ENCODE measurements at regions not wholly inside any gene's neighbourhood (a gene's known extent, or its start where the extent isn't known, plus 50 kb on each side); places are given as distances from the start of the nearest gene placed in this dataset.
"Not testable (repeated sequence)": the region's sequence is repeated elsewhere in the genome, so short reads cannot be mapped to it uniquely, and the experiment has no call there.

DNA sequence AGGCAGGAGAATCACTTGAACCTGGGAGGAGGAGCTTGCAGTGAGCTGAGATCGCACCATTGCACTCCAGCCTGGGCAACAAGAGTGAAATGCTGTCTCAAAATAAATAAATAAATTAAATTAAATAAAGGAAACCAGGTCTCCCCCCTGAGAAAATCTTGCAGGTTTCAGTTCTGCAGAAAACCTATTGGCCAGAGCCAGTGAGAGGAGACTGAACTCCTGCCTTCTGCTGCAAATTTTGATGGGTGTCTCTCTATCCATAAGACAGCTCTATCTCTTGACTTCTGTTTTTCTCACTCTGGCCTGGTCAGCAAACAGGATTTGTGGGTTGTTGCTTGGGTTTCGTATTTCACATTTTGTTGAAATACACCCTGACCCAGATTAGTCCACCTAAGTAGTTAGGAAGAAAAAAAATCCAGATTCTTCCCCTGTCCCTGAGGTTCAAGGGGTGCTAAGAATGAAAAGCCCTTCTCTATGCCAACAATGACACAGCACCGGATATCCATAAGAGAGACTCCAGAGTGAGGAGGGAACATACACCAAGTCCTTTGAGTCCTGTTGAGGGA lies 86.7 kb upstream of the MAP4K4 start:
- no peak for DNase-seq (ENCODE audit: low spot score)

DNA sequence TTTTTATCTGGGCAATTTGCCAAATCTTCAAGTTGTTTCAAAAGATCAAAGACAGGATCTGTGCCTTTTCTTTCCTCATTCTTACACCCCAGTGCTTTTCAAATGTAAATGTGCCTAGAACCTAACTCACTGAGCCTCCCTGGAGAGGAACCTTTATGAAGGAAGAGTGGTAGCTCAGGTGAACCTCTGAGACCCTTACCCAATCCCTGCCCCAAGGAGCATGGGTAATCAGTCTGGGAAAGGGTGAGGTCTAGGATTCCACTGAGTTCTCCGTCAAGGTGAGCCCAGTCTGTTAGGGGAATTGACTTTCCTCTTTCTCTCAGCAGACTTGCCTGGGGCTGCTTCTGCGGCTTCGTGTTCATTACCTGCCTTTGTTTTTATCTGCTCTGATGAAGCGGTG lies 88.1 kb upstream of the MAP4K4 start:
- no peak for DNase-seq (ENCODE audit: low spot score)

DNA sequence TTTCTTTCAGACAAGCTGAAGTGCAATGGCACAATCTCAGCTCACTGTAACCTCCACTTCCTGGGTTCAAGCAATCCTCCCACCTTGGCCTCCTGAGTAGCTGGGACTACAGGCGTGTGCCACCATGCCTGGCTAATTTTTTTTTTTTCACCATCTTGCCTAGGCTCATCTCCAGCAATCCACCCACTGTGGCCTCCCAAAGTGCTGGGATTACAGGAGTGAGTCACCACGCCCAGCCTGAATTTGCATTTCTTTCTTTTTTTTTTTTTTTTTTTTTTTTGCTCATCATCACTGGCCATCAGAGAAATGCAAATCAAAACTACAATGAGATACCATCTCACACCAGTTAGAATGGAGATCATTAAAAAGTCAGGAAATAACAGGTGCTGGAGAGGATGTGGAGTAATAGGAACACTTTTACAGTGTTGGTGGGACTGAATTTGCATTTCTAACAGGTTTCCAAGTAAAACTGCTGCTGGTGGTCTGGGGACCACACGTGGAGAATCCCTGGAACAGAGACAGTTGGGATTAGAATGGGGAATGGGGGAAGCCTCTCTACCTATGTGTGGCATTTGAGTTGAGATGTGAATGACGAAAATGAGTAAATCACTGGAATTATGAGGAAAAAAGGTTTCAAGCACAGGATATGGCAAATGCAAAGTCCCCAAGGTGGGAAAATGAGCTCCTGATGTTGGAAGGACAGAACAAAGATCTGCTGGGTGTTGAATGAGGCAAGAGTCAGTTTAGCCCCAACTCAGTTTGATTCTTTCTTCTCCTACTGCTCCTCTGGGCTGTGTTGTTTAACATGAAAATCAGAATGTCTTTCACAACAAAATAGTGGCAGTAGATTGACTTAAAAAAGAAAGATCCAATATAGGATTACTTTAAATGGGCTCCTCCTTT lies 88.8 kb upstream of the MAP4K4 start:
- no peak for DNase-seq (ENCODE audit: low spot score)

DNA sequence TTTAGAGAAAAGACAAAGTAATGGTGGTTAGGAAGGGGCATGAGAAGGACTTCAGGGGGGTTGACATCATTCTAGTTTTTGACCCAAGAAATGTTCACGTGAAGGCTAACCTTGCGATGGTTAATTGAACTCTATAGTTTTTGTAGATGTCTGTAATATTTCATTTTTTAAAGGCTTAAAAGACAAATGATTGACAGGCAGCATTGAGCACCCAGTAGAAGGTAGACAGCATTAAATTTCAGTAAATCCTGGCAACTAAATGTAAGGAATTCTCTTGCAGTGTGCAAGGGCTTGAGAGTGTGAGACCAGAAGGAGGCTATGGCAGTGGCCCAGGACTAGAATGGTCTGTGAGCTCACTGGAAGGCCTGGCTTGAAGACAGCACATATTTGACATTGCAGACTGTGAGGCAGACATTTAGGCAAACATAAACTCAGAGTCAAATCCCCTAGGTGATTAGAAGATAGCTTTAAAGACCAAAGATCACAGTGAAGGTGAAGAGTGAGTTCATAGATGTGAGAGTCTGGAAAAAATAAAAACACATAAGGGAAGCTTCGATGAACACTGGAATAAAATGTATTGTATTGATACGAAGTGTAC lies 100.1 kb upstream of the MAP4K4 start:
- no peak for DNase-seq (ENCODE audit: low spot score)

DNA sequence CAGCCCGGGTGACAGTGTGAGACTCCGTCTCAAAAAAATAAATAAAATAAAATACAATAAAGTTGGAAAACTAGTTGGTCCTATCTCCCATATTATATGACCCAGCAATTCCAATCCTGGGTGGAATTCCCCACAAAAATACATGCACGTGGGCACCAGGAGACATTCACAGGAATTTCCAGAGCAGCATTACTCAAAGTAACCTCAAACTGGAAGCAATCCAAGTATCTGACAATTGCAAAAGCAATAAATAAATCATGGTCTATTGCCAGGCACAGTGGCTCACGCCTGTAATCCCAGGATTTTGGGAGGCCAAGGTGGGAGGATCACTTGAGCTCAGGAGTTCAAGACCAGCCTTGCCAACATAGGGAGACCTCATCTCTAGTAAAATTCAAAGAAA lies 101.2 kb upstream of the MAP4K4 start:
- no peak for DNase-seq (ENCODE audit: low spot score)

DNA sequence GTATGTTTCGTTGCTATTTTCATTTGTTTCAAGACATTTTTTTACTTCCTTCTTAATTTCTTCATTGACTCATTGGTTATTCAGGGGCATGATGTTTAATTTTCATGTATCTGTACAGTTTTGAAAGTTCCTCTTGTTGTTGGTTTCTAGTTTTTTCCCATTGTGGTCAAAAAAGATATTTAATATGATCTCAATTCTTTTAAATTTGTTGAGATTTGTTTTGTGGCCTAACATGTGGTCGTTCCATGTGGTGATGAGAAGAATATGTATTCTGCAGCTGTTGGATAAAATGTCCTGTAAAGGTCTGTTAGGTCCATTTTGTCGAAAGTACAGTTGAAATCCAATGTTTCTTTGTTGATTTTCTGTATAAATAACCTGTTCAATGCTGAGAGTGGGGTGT lies 110.3 kb upstream of the MAP4K4 start:
- no peak for DNase-seq (ENCODE audit: low spot score)

DNA sequence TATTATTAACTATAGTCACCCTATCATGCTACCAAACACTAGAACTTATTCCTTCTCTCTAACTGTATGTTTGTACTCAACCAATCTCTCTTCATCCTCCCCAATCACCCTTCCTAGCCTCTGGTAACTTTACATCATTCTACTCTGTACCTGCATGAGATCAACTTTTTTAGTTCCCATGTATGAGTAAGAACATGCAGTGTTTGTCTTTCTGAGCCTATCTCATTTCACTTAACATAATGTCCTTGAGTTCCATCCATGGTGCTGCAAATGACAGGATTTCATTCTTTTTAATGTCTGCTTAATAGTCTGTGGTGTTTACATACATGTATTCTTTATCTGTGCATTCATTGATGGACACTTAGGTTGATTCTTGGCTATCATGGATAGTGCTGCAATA lies 108.9 kb upstream of the RFX8 start:
- DNase-seq (ENCODE audit: low spot score): no peak

DNA sequence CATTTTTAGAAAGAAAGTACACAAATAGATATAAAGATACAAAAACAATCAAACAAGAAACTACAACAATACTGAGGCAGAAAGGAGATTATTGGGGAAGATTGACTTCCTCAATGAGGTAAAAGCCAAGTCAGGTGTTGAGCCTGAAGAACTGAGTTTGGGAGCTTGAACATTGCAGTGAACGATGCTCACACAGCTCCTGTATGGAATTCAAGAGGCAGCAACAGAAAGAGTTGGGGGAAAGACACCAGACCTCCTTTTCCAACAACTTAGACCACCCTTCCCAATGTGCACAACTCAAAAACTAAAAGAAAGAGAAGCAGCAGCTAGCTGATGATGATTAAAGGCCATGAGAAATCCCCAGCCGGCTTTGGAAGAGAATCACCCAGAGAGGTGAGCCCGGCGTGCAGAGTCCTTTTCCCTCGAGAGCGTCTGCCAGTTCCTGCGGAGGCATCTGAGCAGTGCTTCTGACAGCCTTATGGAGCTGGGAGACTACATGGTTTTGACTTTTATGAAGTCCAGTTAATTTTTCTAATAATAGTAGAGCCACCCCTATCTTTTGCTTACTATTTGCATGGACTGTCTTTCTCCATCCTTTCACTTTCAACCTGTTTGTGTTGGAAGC lies 106.9 kb upstream of the RFX8 start:
- no peak for DNase-seq (ENCODE audit: low spot score)

DNA sequence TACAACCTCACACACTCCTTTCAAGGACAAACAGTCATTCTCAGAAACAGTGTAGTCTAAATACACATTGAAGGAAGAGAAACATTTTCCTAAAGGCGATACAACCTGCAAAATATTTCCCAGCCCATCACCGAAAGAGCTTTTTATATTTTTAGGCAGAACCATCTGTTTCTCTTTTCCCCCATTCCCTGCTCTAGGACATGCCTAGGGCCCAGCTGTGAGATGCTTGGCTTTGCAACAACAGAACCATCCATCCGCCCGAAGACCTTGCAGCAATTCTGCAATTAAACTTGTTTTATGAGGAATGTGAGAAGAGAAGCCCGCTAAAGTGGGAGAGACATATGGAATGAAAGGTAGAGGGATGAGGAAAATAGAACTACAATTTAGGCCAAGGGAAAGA lies 105.6 kb upstream of the RFX8 start:
- DNase-seq (ENCODE audit: low spot score): no peak

DNA sequence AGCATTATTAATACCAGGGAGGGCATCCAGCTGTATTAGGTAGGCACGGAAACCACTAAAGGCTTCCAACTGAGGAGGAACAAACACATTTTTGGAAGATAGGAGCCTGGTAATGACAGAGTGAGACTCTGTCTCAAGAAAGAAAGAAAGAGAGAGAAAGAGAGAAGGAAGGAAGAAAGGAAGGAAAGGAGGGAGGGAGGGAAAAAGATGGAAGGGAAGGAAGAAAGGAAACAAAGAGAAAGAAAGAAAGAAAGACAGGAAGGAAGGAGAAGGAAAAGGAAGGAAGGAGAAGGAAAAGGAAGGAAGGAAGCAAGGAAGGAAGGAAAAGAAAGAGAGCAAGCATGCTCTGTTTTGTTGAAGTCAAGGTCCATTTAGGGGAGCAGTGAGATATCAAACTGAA lies 103.8 kb upstream of the RFX8 start:
- no peak for DNase-seq (ENCODE audit: low spot score)

DNA sequence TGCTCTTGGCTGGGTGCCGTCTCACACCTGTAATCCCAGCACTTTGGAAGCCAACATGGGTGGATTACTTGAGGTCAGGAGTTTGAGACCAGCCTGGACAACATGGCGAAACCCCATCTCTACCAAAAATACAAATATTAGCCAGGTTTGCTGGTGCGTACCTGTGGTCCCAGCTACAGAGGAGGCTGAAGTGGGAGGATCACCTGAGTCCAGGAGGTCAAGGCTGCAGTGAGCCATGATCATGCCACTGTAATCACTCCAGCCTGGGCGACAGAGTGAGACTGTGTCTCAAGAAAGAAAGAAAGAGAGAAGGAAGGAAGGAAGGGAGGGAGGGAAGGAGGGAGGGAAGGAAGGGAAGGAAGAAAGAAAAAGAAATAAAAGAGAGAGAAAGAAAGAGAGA lies 103.2 kb upstream of the RFX8 start:
- DNase-seq (ENCODE audit: low spot score): not testable (repeated sequence)

DNA sequence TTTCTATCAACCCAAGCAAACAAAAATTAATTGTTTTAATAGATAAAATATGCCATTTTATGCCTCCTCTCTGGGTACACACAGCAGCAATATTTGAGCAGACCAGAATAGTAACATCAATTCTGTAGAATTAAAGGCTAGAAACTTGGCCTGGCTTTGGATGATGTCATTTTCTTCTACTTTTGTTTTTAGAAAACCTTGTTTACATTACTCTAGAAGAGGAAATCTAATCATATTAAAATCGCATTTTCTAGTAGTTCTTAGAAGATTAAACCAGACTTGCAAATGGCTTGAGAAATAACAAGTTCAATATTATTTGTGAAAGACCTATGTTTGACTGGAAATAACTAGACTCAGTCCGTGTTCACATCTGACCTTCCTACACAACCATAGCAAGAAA lies 102.3 kb upstream of the RFX8 start:
- DNase-seq (ENCODE audit: low spot score): no peak

DNA sequence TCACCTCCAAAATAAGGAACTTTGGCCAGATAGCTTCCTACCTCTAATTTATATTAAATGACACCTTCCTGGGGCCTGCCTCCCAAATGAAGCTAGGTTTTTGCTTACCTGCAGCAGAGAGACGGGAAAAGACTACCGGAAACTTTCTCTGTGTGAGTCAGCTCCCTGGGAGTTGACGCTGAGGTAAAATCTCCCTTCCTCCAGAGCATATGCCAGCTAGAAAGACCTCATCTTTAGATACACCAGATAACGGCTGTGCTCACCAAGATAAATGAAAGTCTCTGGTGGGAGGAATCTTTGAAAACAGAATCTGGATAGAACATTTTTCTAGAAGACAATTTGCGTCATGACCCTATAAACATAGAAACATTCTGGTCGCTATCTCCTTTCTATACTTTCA lies 99.7 kb upstream of the RFX8 start:
- DNase-seq (ENCODE audit: low spot score): no peak

DNA sequence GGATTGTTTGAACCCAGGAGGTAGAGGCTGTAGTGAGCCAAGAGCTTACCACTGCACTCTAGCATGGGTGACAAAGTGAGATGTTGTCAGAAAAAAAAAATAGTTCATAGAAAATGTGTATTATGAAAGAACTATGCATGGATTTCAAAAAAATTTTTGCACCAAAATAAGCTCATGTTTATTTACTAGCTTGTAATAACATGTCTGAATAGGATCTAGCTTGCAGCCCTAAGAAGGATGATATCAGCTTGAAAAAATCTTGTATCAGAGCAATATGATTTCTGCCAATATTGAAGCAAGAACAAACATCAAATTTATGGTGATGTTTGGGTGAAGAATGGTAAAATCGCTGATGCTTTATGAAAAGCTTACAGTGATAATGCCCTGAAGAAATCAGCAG lies 97.0 kb upstream of the RFX8 start:
- DNase-seq (ENCODE audit: low spot score): no peak

DNA sequence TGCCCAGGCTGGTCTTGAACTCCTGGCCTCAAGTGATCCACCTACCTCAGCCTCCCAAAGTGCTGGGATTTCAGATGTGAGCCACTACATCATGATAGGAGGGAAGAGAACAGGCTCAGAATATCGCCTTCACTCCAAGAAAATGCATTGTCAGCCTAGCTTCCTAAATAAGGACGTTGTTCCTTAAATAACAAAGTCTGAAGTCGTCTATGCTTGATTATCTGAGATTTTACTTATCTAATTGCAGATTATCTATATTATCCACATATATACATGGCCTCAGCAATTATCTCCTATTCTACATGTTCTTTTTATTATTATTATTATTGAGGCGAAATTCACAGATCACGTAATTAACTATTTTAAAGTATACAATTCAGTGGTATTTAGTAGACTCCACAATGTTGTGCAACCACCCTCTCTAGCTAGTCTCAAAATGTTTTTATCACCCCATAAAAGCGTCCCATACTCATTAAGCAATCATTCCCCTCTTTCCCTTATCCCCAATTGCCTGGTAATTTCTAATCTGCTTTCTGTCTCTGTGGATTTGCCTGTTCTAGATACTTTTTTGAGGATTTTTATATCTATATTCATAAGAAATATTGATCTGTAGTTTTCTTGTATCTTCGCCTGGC lies 95.1 kb upstream of the RFX8 start:
- no peak for DNase-seq (ENCODE audit: low spot score)

DNA sequence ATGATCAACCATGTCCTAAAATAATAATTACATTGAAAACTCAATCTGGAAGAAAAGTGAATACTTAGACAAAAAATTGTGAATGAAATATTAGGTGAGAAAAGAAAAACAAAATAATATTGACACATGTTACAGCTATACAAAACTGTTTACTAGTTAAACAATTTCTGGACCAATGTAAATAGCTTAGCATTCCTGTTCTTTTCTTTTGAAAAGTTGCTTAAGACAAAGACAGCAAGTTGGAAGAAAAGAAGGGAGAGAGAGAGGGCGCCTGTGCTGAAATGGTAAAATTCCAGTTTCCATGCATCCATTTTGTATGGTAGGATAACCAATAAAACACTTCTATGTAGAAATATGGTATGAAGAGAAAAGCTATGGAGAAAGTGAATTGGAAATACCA lies 94.1 kb upstream of the RFX8 start:
- DNase-seq (ENCODE audit: low spot score): no peak

DNA sequence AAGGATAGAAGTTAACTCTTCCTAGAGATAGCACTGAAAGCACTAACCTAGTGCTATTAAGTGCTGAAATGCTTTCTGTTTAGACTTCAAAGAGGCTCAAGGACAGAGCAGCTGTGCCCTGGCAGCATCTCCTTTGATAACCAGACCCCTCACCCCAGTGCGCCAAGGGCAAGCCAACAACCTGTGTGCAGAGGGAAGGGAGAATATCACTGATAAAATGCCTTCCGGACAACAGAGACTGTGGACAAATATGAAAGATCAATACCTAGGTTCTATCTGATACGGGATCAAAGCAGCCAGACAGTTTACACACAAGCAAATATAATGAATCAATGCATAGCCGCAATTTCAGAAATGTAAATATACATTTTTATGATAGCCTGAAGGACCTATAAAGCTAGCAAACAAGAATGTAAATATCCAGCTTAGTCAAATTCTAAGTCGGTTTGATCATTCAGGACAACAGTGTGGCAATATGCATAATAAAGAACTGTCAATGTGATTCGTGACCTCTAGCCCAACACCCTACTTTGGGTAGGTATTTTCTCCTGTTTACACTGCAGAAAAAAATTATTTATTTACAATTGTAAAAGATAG lies 91.8 kb upstream of the RFX8 start:
- DNase-seq (ENCODE audit: low spot score): no peak

DNA sequence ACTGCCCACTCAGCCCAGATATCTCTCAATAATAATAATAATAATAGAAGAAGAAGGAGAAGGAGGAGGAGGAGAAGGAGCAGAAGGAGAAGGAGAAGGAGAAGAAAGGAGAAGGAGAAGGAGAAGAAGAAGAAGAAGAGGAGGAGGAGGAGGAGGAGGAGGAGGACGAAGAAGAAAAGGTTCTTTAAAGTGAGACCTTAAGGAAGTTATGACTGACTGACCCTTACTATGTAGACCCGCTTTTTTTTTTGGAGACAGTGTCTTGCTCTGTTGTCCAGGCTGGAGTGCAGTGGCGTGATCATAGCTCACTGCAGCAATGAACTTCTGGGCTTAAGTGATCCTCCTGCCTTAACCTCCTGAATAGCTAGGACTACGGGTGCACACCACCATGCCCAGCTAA lies 88.9 kb upstream of the RFX8 start:
- no peak for DNase-seq (ENCODE audit: low spot score)

DNA sequence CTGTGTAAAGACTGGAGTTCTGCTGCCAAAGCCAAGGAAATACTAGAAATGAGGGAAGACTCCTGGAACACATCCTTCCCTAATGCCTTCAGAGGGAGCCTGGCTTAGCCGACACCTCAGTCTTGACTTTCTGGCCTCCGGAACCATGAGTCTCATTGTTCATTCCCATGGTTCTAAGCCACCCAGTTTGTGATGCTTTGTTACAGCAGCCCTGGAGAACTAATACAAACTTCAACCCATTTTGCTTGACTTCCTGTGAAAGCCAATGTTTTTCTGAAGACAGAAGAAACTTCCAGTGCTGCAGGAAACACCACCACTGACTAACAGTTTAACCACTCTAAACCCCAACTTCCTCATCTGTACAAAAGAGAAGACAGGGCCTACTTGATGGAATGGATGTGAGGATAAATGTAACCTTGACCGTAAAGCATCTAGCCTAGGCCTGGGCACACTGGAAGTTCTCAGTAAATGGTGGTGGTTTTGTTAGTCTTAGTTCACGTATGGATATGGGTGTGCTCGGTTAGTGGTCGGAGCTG lies 85.9 kb upstream of the RFX8 start:
- DNase-seq (ENCODE audit: low spot score): no peak

DNA sequence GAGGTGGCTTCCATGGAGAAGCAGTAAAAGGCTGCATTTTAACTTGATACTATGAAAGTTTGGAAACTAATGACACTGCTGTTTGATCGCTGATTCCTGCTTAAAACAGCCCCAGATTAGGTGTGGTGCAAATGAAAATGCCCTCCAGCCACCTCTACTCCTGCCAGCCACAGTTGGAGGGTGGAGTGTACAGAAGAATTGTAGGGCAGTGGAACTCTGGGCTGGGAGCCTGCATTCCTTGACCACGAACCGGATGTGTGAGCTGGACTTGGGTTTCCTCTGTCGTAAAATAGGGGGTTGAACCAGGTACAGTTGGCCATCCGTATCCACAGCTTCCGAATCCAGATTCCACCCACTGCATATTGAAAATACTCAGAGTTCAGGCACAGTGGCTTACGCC lies 84.6 kb upstream of the RFX8 start:
- no peak for DNase-seq (ENCODE audit: low spot score)

DNA sequence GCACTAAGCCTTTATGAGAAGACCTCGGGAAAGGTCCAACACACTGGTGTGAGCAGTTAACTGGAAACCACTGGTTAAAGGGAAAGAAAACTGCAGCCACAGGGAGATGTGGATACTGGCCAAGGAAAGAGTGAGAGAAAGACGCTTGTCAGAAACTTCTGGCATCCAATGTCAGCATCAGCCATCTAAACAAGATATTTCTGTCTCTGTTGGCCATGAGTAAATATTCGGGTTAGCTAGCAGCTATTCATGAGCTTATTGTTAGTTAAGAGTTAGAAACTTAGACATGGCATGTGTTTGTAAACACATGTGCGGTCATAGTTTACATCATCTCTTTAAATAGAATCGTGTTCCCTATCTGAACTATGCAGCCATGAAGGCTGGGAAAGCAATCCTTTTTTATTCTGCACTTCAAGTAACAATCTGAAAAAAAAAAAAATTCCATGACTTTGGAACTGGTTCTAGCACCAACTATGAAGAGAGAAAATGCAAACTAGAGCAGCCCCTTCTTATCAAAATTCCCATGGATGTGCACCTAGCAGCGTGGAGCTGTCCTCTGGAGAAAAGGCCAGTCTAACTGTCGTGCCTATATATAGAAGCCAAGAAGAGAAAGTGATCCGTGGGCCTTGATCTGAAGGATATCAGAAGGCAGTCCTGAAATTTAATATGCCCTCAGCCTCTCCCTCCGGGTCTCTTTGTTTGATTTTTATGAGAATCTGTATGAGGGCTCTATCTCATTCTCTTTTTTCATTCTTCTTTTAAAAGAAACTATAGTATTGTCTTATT lies 84.0 kb upstream of the RFX8 start:
- DNase-seq (ENCODE audit: low spot score): peak; percentile 24
